HEK293T (cell line): ENCODE measurements at regions not wholly inside any gene's neighbourhood (a gene's known extent, or its start where the extent isn't known, plus 50 kb on each side); places are given as distances from the start of the nearest gene placed in this dataset.

Experiments used
- ARNT ChIP-seq: fragments of 450-650 bp; IDR thresholded peaks from 2 replicates; pipeline ENCODE4 v1.6.1; 2017; ENCODE audit warnings: mild to moderate bottlenecking
- BHLHE40 ChIP-seq: fragments of 450-650 bp; IDR thresholded peaks from 2 replicates; pipeline ENCODE4 v1.6.1; 2016; ENCODE audit warnings: mild to moderate bottlenecking, moderate library complexity, borderline replicate concordance
- ELF4 ChIP-seq: fragments of 450-650 bp; IDR thresholded peaks from 2 replicates; pipeline ENCODE4 v1.6.1; 2017; ENCODE audit warnings: antibody characterized with exemption
- FOXA1 ChIP-seq: fragments of 450-650 bp; IDR thresholded peaks from 2 replicates; pipeline ENCODE4 v1.6.1; 2016; ENCODE audit warnings: mild to moderate bottlenecking
- FOXK2 ChIP-seq: fragments of 450-650 bp; IDR thresholded peaks from 2 replicates; pipeline ENCODE4 v1.6.1; 2016; ENCODE audit warnings: mild to moderate bottlenecking
- FOXM1 ChIP-seq: fragments of 450-650 bp; IDR thresholded peaks from 2 replicates; pipeline ENCODE4 v1.6.1; 2017; ENCODE audit warnings: mild to moderate bottlenecking, borderline replicate concordance
- NFRKB ChIP-seq: fragments of 450-650 bp; IDR thresholded peaks from 2 replicates; pipeline ENCODE4 v1.6.1; 2016; ENCODE audit warnings: mild to moderate bottlenecking, moderate library complexity
- SP1 ChIP-seq: fragments of 450-650 bp; IDR thresholded peaks from 2 replicates; pipeline ENCODE4 v1.6.1; 2017
- SUZ12 ChIP-seq: fragments of 450-650 bp; IDR thresholded peaks from 2 replicates; pipeline ENCODE4 v1.6.1; 2016; ENCODE audit warnings: mild to moderate bottlenecking
- TARDBP ChIP-seq: fragments of 450-650 bp; IDR thresholded peaks from 2 replicates; pipeline ENCODE4 v1.6.1; 2016
- ZNF384 ChIP-seq: fragments of 450-650 bp; IDR thresholded peaks from 2 replicates; pipeline ENCODE4 v1.6.1; 2016
- TF ChIP-seq, protein P1 (sequence below): fragments of 450-650 bp; IDR thresholded peaks from 2 replicates; pipeline ENCODE4 v1.6.1; 2016

DNA sequence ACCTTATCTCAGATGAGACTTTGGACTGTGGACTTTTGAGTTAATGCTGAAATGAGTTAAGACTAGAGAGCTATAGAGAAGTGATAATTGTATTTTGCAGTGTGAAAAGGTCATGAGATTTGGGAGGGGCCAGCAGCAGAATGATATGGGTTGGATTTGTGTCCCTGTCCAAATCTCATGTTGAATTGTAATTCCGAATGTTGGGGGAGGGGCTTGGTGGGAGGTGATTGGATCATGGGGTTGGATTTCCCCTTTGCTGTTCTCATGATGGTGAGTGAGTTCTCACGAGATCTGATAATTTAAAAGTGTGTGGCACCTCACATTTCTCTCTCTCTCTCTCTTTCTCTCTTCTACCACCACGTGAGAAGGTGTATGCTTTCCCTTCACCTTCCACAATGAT, 777.8 kb upstream of the LUZP2 start:
- TF ChIP-seq FOXA1 (no peak), SP1 (no peak), SUZ12 (no peak), ZNF384 (no peak), ARNT (no peak), BHLHE40 (no peak), NFRKB (no peak), FOXK2 (no peak), ELF4 (no peak), TARDBP (no peak), FOXM1 (no peak)
- TF ChIP-seq, protein P1, sequence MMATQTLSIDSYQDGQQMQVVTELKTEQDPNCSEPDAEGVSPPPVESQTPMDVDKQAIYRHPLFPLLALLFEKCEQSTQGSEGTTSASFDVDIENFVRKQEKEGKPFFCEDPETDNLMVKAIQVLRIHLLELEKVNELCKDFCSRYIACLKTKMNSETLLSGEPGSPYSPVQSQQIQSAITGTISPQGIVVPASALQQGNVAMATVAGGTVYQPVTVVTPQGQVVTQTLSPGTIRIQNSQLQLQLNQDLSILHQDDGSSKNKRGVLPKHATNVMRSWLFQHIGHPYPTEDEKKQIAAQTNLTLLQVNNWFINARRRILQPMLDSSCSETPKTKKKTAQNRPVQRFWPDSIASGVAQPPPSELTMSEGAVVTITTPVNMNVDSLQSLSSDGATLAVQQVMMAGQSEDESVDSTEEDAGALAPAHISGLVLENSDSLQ: no peak
